H1 (cell line): ENCODE measurements at regions not wholly inside any gene's neighbourhood (a gene's known extent, or its start where the extent isn't known, plus 50 kb on each side); places are given as distances from the start of the nearest gene placed in this dataset.
A peak's percentile ranks its signal among the peaks of the same experiment; 100 is the strongest.

Experiments
- CTCF ChIA-PET: fragments of 300-600 bp; sonication (Branson Sonifier 250); formaldehyde crosslinking; loops from one replicate; lab custom pipeline; 2021; ENCODE audit not compliant: partially characterized antibody; lab: Charles Lee
- POLR2A ChIA-PET: fragments of 300-600 bp; sonication (Branson Sonifier 250); formaldehyde crosslinking; loops from one replicate; lab custom pipeline; 2021; ENCODE audit warnings: inconsistent platforms; ENCODE audit not compliant: partially characterized antibody; lab: Charles Lee
- DNase-seq, 2 experiments: peaks; one replicate each; pipeline versions ENCODE4 v3.0.0 to v3.0.0-alpha.2; 2010 to 2022; ENCODE audit warnings: low spot score in 2 of 2, low read depth in 1 of 2, mixed read lengths in 1 of 2
- FAIRE-seq: peaks from 2 replicates; lab custom pipeline; 2011; peaks lifted over from hg19 to GRCh38; lab: Jason Lieb, UNC
- H2AFZ ChIP-seq: 2 replicates; pipeline ENCODE4 v1.8.1; 2012; ENCODE audit warnings: low read length, inconsistent platforms
- H2AK5ac ChIP-seq: 2 replicates; pipeline ENCODE4 v1.6.1; 2013; ENCODE audit warnings: low read depth, low read length
- H2BK120ac ChIP-seq: replicated peaks from 2 replicates; pipeline ENCODE3; 2013; ENCODE audit warnings: low read depth, low read length, inconsistent platforms
- H2BK12ac ChIP-seq: 2 replicates; pipeline ENCODE4 v1.6.1; 2013; ENCODE audit warnings: low read depth, low read length
- H2BK15ac ChIP-seq: 2 replicates; pipeline ENCODE4 v1.6.1; 2013; ENCODE audit warnings: low read length
- H2BK20ac ChIP-seq: 2 replicates; pipeline ENCODE4 v1.6.1; 2013; ENCODE audit warnings: low read length
- H2BK5ac ChIP-seq: 2 replicates; pipeline ENCODE4 v1.6.1; 2013; ENCODE audit warnings: low read depth, low read length
- H3K14ac ChIP-seq: 2 replicates; pipeline ENCODE4 v1.6.1; 2013; ENCODE audit warnings: inconsistent platforms; ENCODE audit not compliant: insufficient read length
- H3K18ac ChIP-seq: 2 replicates; pipeline ENCODE4 v1.6.1; 2013; ENCODE audit warnings: low read length; ENCODE audit errors: extremely low read depth
- H3K23ac ChIP-seq: 2 replicates; pipeline ENCODE4 v1.6.1; 2013; ENCODE audit warnings: inconsistent platforms; ENCODE audit not compliant: insufficient read length
- H3K23me2 ChIP-seq: 2 replicates; pipeline ENCODE4 v1.6.1; 2013; ENCODE audit warnings: low read depth, low read length
- H3K27ac ChIP-seq: 2 replicates; pipeline ENCODE4 v1.6.1; 2011; ENCODE audit warnings: low read depth, low read length, inconsistent platforms
- H3K27me3 ChIP-seq, 4 experiments: replicated peaks in 1 of 4; 1 replicate in 1 of 4; 2 replicates in 3 of 4; pipeline versions ENCODE4 v1.6.1 to v1.8.1; 2011 to 2013; ENCODE audit warnings: low read length in 3 of 4, mild to moderate bottlenecking in 3 of 4, inconsistent platforms in 2 of 4, mixed read lengths in 2 of 4, moderate library complexity in 1 of 4; ENCODE audit not compliant: control insufficient read depth in 3 of 4, insufficient read depth in 3 of 4; ENCODE audit errors: extremely low read depth in 1 of 4
- H3K36me3 ChIP-seq, 4 experiments: 2 replicates each; pipeline versions ENCODE4 v1.6.1 to v1.8.1; 2011 to 2013; ENCODE audit warnings: mild to moderate bottlenecking in 4 of 4, low read length in 3 of 4, moderate library complexity in 2 of 4, control low read depth in 1 of 4, inconsistent platforms in 1 of 4; ENCODE audit not compliant: insufficient read depth in 4 of 4, control insufficient read depth in 2 of 4
- H3K4ac ChIP-seq: replicated peaks from 2 replicates; pipeline ENCODE3; 2013; ENCODE audit warnings: low read length, low read depth, mixed read lengths, inconsistent platforms; ENCODE audit not compliant: insufficient read length
- H3K4me1 ChIP-seq, 4 experiments: replicated peaks in 1 of 4; 1 replicate in 1 of 4; 2 replicates in 3 of 4; pipeline versions ENCODE4 v1.6.1 to v1.8.1; 2011 to 2013; ENCODE audit warnings: low read length in 3 of 4, inconsistent platforms in 2 of 4, mixed read lengths in 1 of 4; ENCODE audit not compliant: insufficient read depth in 4 of 4, control insufficient read depth in 3 of 4
- H3K4me2 ChIP-seq, 2 experiments: 2 replicates each; pipeline versions ENCODE4 v1.6.1 to v1.8.1; 2011 to 2013; ENCODE audit warnings: low read depth in 2 of 2, low read length in 2 of 2, control low read depth in 1 of 2, inconsistent platforms in 1 of 2, mild to moderate bottlenecking in 1 of 2; ENCODE audit not compliant: insufficient read depth in 1 of 2
- H3K4me3 ChIP-seq, 4 experiments: fragments of 200-600, 300-600 bp in 1 of 4; sonication (generic), shearing (Covaris generic), sonication (Bioruptor Twin) in 1 of 4; 2 replicates each; pipeline versions ENCODE4 v1.5.1 to v1.8.1; 2011 to 2016; ENCODE audit warnings: low read length in 4 of 4, low read depth in 3 of 4, control low read depth in 2 of 4, inconsistent platforms in 2 of 4, mild to moderate bottlenecking in 2 of 4, mixed read lengths in 1 of 4, moderate library complexity in 1 of 4; ENCODE audit not compliant: insufficient read depth in 2 of 4; ENCODE audit errors: extremely low read depth in 1 of 4
- H3K56ac ChIP-seq: replicated peaks from 2 replicates; pipeline ENCODE3; 2013; ENCODE audit warnings: low read depth, mild to moderate bottlenecking, mixed read lengths, low read length, inconsistent platforms; ENCODE audit not compliant: insufficient read length
- H3K79me1 ChIP-seq: 2 replicates; pipeline ENCODE4 v1.6.1; 2013; ENCODE audit warnings: low read depth, low read length, control low read depth
- H3K79me2 ChIP-seq, 2 experiments: 2 replicates each; pipeline versions ENCODE4 v1.6.1 to v1.8.1; 2012 to 2013; ENCODE audit warnings: low read length in 2 of 2, mild to moderate bottlenecking in 2 of 2, inconsistent platforms in 1 of 2; ENCODE audit not compliant: insufficient read depth in 2 of 2, control insufficient read depth in 1 of 2
- H3K9ac ChIP-seq, 4 experiments: replicated peaks in 1 of 4; 1 replicate in 1 of 4; 2 replicates in 3 of 4; pipeline versions ENCODE4 v1.6.1 to v1.8.1; 2011 to 2013; ENCODE audit warnings: low read depth in 3 of 4, low read length in 3 of 4, control low read depth in 2 of 4, mild to moderate bottlenecking in 2 of 4, moderate library complexity in 2 of 4, inconsistent platforms in 1 of 4; ENCODE audit errors: extremely low read depth in 1 of 4
- H3K9me3 ChIP-seq, 2 experiments: 2 replicates each; pipeline versions ENCODE4 v1.6.1 to v1.8.1; 2012 to 2013; ENCODE audit warnings: mild to moderate bottlenecking in 2 of 2, moderate library complexity in 2 of 2, control low read depth in 1 of 2, inconsistent platforms in 1 of 2, low read depth in 1 of 2, low read length in 1 of 2, mixed read lengths in 1 of 2; ENCODE audit not compliant: insufficient read depth in 2 of 2
- H4K20me1 ChIP-seq, 2 experiments: replicated peaks in 1 of 2; 2 replicates each; pipeline versions ENCODE3 to v1.8.1; 2011 to 2013; ENCODE audit warnings: inconsistent platforms in 2 of 2, low read length in 2 of 2, mild to moderate bottlenecking in 1 of 2; ENCODE audit not compliant: insufficient read depth in 2 of 2, control insufficient read depth in 1 of 2
- H4K5ac ChIP-seq: 2 replicates; pipeline ENCODE4 v1.6.1; 2013; ENCODE audit warnings: low read length, low read depth, mixed read lengths, inconsistent platforms; ENCODE audit not compliant: insufficient read length
- H4K8ac ChIP-seq: 2 replicates; pipeline ENCODE4 v1.8.0; 2013; ENCODE audit warnings: mild to moderate bottlenecking, moderate library complexity, low read length, inconsistent platforms; ENCODE audit not compliant: insufficient read depth; ENCODE audit errors: extremely low read depth
- H4K91ac ChIP-seq: replicated peaks from 2 replicates; pipeline ENCODE3; 2013; ENCODE audit warnings: low read length, mixed read lengths, inconsistent platforms; ENCODE audit not compliant: insufficient read length
- BRCA1 ChIP-seq: IDR thresholded peaks from 2 replicates; pipeline ENCODE4 v1.6.1; 2012; ENCODE audit warnings: low read depth, low read length, improper control_type of control experiment
- CBX5 ChIP-seq: fragments of 300-800, 300-1000 bp; sonication (generic); IDR thresholded peaks from 2 replicates; pipeline ENCODE4 v1.7.1; 2016; ENCODE audit warnings: antibody characterized with exemption, low read length, low read depth
- EP300 ChIP-seq, 2 experiments: IDR thresholded peaks; 1 replicate in 1 of 2; 2 replicates in 1 of 2; pipeline ENCODE4 v1.6.1; 2011 to 2012; ENCODE audit warnings: low read depth in 2 of 2, low read length in 2 of 2, mild to moderate bottlenecking in 2 of 2, borderline replicate concordance in 1 of 2, inconsistent platforms in 1 of 2, moderate library complexity in 1 of 2
- GTF2F1 ChIP-seq: IDR thresholded peaks from 2 replicates; pipeline ENCODE4 v1.6.1; 2012; ENCODE audit warnings: low read depth, low read length, improper control_type of control experiment, borderline replicate concordance
- KDM5A ChIP-seq: fragments of 200-600 bp; IDR thresholded peaks from 2 replicates; pipeline ENCODE4 v1.7.1; 2012; ENCODE audit warnings: mild to moderate bottlenecking, low read length, inconsistent platforms, mixed read lengths
- MAFK ChIP-seq: IDR thresholded peaks from 2 replicates; pipeline ENCODE4 v1.6.1; 2012; ENCODE audit warnings: low read depth, mild to moderate bottlenecking, improper control_type of control experiment, low read length
- POLR2A ChIP-seq, 2 experiments: IDR thresholded peaks; 1 replicate in 1 of 2; 2 replicates in 1 of 2; pipeline ENCODE4 v1.6.1; 2011; ENCODE audit warnings: low read depth in 2 of 2, low read length in 2 of 2, mild to moderate bottlenecking in 2 of 2; ENCODE audit errors: control extremely low read depth in 1 of 2
- POU5F1 ChIP-seq: IDR thresholded peaks from 2 replicates; pipeline ENCODE4 v1.6.1; 2011; ENCODE audit warnings: low read depth, mild to moderate bottlenecking, low read length, moderate library complexity
- RAD21 ChIP-seq, 2 experiments: IDR thresholded peaks in 1 of 2; conservative IDR thresholded peaks in 1 of 2; 2 replicates each; pipeline ENCODE4 v1.6.1; 2011; ENCODE audit warnings: low read depth in 2 of 2, low read length in 2 of 2, improper control_type of control experiment in 1 of 2, inconsistent platforms in 1 of 2, mild to moderate bottlenecking in 1 of 2, moderate library complexity in 1 of 2
- SUZ12 ChIP-seq: fragments of 200-600 bp; sonication (generic); IDR thresholded peaks from 2 replicates; pipeline ENCODE4 v1.6.1; 2012; ENCODE audit warnings: mild to moderate bottlenecking, inconsistent platforms, low read length, moderate library complexity, mixed read lengths
- TAF7 ChIP-seq: optimal IDR thresholded peaks from 2 replicates; pipeline ENCODE3; 2011; ENCODE audit warnings: low read depth, mild to moderate bottlenecking, inconsistent platforms, low read length, moderate library complexity, borderline replicate concordance
- TBP ChIP-seq: IDR thresholded peaks from 2 replicates; pipeline ENCODE4 v1.6.1; 2011; ENCODE audit warnings: low read depth, low read length, improper control_type of control experiment
- YY1 ChIP-seq: IDR thresholded peaks from 2 replicates; pipeline ENCODE4 v1.6.1; 2011; ENCODE audit warnings: low read depth, mild to moderate bottlenecking, low read length
- WGBS, 2 experiments: shearing (Covaris generic) in 1 of 2; methylation state at CpG; one replicate each; pipeline versions ENCODE4 v1.1.6 to v1.1.7; 2013 to 2015; ENCODE audit warnings: low lambda C conversion rate in 2 of 2, mixed read lengths in 2 of 2, inconsistent platforms in 1 of 2, low coverage in 1 of 2, missing lambda C conversion rate in 1 of 2; ENCODE audit not compliant: insufficient replicate concordance in 2 of 2, insufficient coverage in 1 of 2, insufficient read length in 1 of 2; ENCODE audit errors: extremely low coverage in 1 of 2, missing lambda C conversion rate in 1 of 2; 5-methylcytosine and 5-hydroxymethylcytosine counted together
- TF ChIP-seq, protein P1 (sequence below): IDR thresholded peaks from 2 replicates; pipeline ENCODE4 v1.6.1; 2011; ENCODE audit warnings: low read length, improper control_type of control experiment

DNA sequence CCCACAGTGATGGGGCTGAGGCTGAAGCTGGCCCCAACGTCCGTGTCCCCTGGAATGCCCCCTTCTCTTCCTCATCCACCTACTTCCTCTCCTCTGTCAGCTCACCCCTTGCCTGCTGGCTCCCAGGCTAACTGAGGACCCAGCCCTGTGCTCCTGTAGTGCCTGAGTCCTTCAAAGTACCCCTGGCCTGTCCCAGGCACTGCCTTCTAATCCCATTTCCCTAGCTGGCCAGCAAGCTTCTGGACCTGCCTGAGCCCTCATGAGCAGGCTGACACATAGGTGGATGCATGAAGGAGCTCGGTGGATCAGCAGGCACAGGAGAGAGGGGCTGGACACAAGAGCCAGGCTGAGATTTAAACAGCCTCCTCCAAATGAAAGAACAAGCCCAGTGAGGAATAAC is 650.8 kb downstream of the NPHP4 start:
- no peaks in the 10 kb centered on the region for H3K4me1 ChIP-seq
- H4K5ac ChIP-seq = no peak overlapping the region
- no peaks in the 10 kb centered on the region for H3K79me1 ChIP-seq
- no peak overlapping the region for H3K9ac ChIP-seq
- no peak overlapping the region for H2BK120ac ChIP-seq
- H2BK12ac ChIP-seq = no peak overlapping the region
- no peak overlapping the region for H3K27ac ChIP-seq
- H2AFZ ChIP-seq = no peak overlapping the region
- no peaks in the 10 kb centered on the region for H3K23me2 ChIP-seq
- no peak overlapping the region for H3K56ac ChIP-seq
- H3K9me3 ChIP-seq = no peaks in the 10 kb centered on the region
- no peaks in the 10 kb centered on the region for H3K79me2 ChIP-seq
- H3K18ac ChIP-seq = no peak overlapping the region
- no peak for DNase-seq
- H3K14ac ChIP-seq = no peak overlapping the region
- H3K23ac ChIP-seq = no peak overlapping the region
- H4K20me1 ChIP-seq = no peaks in the 10 kb centered on the region
- ChIA-PET CTCF (interaction anchor here (0.6 to 2.4 kb wide), 3 partner anchors 13 to 55 kb away, joined by 3 to 5 read pairs (median 4); no protein-coding TSS in a partner anchor), POLR2A (no interaction called here)
- H3K36me3 ChIP-seq = no peaks in the 10 kb centered on the region
- no peak overlapping the region for H3K4me2 ChIP-seq
- H4K8ac ChIP-seq = peak overlapping the region; percentile 71; the same call in 1 of the 2 replicates
- H3K4me3 ChIP-seq = no peak overlapping the region
- WGBS, 2 experiments = 79% methylated on average over 3 of the region's 3 CpGs; no CpG with 5 or more reads in 1 of the 2 experiments
- no peak overlapping the region for H2BK5ac ChIP-seq
- no peak overlapping the region for H3K4ac ChIP-seq
- no peak for FAIRE-seq
- H2BK15ac ChIP-seq = no peak overlapping the region; the same call in 1 of the 2 replicates
- no peak overlapping the region for H2AK5ac ChIP-seq
- H2BK20ac ChIP-seq = no peak overlapping the region
- H4K91ac ChIP-seq = no peak overlapping the region
- no peaks in the 10 kb centered on the region; a peak in 1 of 7 replicates for H3K27me3 ChIP-seq
- TF ChIP-seq GTF2F1 (no peak), CBX5 (no peak), KDM5A (no peak), TAF7 (no peak), SUZ12 (no peak), RAD21 (IDR thresholded peaks at IDR 0.05 in 1 of 2, conservative IDR thresholded peaks at IDR 0.05 in 1 of 2; ENCODE audit: low read depth in 2 of 2, low read length in 2 of 2) (no peak), POLR2A (IDR thresholded peaks at IDR 0.05; ENCODE audit: control extremely low read depth in 1 of 2, low read depth in 2 of 2, low read length in 2 of 2) (no peak), POU5F1 (no peak), BRCA1 (no peak), EP300 (IDR thresholded peaks at IDR 0.05; ENCODE audit: borderline replicate concordance in 1 of 2, low read depth in 2 of 2, low read length in 2 of 2) (no peak), TBP (no peak), MAFK (no peak), YY1 (no peak)
- TF ChIP-seq, protein P1, sequence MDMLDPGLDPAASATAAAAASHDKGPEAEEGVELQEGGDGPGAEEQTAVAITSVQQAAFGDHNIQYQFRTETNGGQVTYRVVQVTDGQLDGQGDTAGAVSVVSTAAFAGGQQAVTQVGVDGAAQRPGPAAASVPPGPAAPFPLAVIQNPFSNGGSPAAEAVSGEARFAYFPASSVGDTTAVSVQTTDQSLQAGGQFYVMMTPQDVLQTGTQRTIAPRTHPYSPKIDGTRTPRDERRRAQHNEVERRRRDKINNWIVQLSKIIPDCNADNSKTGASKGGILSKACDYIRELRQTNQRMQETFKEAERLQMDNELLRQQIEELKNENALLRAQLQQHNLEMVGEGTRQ = no peak
